HG02798 (cell line): ENCODE measurements at regions not wholly inside any gene's neighbourhood (a gene's known extent, or its start where the extent isn't known, plus 50 kb on each side); places are given as distances from the start of the nearest gene placed in this dataset.

Source experiments
- ATAC-seq: cut with Tn5 transposase; IDR thresholded peaks from one replicate; pipeline ENCODE4 v1.9.1; 2021; ENCODE audit warnings: mild to moderate bottlenecking; ENCODE audit not compliant: unreplicated experiment, poor library complexity

- no peak for ATAC-seq
Observed at GRCh38 chr13:106906426-106906996, 338.6 kb upstream of the ARGLU1 start.

DNA sequence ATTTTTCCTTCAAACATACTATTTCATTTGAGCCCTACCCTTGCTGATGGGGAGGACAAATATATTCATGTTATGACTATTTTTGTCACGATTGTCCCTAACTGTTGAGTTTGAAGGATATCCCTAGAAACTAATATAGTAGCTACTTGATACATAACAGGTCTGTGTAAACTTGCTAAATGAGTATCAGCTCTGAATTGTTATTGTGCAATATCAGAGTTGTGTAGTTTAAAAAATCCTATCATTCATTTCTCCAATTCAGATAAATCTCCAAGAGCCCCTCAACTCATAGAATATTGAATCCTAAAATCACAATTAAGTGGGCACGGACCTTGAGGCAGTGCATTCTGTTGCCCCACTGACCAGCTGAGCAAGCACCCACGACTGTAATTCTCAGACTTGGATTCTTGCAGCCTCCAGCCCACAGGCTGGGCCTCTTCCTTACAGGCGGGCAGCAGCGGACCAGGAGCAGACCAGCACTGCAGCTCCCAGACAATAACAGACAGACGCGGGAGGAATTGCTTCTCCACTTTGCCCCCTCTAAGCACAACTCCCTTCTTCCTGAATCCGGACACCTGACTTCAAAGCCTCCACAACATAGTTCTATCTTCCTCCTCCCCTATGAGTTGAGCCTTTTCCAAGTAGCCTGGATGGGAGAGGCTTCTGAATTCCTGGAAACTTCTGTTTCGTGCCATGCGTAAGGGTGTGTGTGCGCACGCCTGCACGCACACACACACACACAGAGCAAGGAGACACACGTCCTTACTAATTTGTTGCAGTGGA, 337.6 kb upstream of the ARGLU1 start:
- ATAC-seq, result no peak

DNA sequence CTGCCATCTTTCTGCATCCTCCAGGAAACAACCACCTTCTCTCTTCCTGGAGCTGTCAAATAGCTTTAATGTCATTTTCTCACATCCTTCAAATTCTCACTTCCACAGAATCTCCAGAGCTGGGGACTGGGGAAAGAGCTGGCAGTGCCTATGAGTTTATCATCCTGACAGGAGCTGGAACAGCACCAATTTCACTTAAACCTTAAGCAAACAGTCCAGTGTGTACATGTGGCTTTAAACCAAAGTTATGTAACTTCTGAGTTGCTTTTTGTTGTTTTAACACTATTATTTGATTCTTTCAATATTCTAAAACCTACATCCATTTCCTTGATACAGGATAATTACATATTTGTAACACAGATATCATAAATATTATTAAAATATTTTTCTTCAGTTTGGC, 331.5 kb upstream of the ARGLU1 start:
- ATAC-seq, result no peak

- no peak for ATAC-seq
Observed at GRCh38 chr13:106898231-106898630, 330.3 kb upstream of the ARGLU1 start.

DNA sequence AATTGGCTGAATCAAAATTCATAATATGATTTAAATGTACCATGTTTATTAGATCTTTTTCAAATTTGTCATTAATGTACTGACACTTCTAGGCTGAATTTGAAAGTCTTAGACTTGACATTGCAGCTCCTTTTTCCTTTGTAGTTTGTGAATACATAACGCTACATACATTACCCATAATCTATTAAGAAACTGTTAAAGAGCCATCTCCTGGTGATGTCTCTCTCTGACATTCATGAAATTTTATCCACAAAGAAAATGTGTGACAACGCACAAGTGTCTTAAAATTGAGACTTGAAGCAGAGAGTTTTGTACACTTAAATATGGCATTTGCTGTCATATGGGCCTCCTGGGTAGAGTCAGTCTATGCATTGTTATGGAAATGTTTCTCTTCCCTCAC, 320.2 kb upstream of the ARGLU1 start:
- ATAC-seq, result no peak

DNA sequence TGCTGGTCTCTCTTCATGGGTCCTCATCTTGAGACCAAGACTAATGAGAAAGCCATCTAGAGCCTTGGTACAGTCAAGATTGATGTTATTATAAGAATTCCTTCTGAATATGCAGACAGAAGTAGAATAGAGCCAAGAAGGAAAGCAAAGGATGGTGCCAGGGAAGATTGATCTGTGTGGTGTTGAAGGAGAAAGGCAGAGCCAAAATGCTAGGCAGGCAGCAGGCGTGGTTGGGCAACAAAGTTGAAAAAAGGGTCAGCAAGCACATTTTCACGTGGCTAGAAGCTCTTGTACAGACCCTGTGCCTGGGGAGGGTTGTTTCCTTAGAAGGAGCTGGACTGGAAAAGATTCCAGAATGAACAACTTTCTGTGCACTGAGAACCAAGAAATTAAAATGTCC, 319.7 kb upstream of the ARGLU1 start:
- ATAC-seq, result no peak

DNA sequence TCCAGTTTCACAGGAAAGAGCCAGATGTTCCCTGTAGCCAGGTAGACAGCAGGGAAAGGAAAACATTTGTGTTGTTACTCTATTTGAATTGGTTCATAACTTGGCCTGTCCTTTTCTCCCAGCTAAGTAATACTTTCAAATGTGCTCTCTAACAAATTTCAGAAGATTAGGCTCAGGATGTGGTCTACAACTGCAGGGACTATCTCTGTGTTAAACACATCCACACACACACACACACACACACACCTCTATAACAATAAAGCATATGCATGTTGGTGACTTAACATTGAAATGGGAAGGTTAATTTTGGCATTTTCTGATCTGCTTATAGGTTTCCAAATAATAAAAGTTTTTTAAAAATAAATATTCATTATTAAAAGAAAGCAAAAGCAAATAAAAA, 316.0 kb upstream of the ARGLU1 start:
- no peak for ATAC-seq

GRCh38 chr13:106882246-106882645, 314.3 kb upstream of the ARGLU1 start:
- no peak for ATAC-seq

DNA sequence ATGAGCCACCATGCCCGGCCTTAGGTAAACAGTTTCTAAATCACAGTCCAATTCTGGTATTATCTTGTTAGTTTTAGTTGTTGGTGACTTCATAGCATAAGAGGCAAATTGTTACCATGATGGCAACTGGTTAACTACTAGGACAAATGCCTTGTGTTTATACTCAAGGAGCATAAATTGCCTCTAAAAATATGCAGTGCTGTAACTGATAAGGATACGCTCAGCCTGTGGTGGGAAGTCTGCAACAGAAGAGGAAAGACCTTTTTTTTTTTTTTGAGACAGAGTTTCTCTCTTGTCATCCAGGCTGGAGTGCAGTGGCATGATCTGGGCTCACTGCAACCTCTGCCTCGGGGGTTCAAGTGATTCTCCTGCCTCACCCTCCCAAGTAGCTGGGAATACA, 311.9 kb upstream of the ARGLU1 start:
- no peak for ATAC-seq

DNA sequence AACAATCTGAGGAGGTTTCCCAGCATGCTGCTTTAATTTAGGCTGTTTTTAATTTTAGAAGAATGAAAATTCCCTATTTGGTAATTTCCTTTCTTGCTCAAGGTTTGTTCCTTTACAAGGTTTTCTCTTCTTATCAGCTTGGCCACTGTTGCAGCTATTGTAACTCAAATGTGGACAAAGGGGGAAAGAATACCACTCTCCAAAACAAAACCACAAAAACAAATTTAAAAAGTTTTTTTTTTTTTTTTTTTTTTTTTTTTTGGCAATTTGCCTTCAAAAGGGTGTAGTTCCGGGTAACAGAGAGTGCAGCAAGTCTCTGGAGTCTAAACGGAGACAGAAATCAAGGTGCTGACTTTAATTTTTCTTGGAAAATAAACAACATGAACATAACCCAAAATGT, 306.4 kb upstream of the ARGLU1 start:
- no peak for ATAC-seq

GRCh38 chr13:106873810-106874209, 305.9 kb upstream of the ARGLU1 start:
- ATAC-seq, result no peak

DNA sequence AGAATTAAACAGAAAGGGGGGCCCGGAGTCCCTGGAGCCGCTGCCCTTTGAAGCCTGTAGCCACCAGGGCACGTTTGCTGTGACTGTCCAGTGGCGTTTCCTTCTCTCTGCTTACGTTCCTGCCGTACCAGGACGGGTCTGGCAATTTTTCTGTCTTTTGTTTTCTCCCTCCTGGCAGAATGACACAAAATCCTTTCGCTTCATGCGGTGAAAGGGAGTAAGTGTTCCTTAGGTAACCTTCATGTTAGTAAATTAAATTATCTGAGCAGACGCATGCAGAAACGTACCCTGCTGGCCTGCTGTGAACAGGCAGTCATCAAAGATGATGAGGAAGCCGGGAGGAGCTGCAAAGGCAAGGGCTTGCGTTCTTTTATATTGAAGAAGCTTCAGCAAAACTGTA, 299.3 kb upstream of the ARGLU1 start:
- ATAC-seq, result no peak

- ATAC-seq, result no peak
Observed at GRCh38 chr13:106865716-106866440, 297.9 kb upstream of the ARGLU1 start.

DNA sequence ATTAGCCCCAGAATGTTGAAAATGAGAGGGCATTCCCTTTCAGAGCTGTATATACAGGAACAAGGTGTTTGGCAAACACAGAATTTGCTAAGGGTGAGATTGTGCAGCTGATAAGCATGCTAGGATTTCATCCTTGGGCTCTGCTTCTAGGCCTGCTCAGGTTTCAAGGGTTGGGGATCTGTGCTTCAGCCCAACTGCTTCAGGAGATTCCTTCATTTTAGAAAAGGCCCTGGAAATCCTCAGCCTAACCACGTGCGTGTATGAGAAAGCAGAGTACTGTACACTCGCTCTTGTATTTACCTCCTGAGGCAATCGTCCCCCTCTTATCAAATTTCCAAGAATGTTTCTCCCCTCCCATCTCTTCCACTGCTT, 291.6 kb upstream of the ARGLU1 start:
- no peak for ATAC-seq

- ATAC-seq, result no peak
Observed at GRCh38 chr13:106858903-106859532, 291.1 kb upstream of the ARGLU1 start.

DNA sequence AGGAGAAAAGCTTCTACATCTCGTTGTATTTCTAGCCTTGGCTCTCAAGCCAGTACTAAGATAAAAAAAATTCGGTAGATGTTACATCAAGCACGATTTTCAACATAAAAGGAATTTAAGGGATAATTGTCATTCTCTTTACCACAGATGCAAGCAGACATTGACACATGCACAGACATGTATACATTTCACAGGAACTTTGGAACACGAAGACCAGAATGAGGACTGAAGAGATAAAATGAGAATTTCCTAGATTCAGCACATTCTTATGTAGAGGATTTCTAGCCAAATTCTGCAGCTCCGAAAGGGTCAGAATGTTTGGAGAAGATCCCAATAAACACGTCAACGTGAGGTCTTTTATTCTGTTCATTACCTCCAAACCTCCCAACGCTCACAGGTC, 284.5 kb upstream of the ARGLU1 start:
- ATAC-seq, result no peak

GRCh38 chr13:106850973-106851650, 283.2 kb upstream of the ARGLU1 start:
- ATAC-seq, result no peak

DNA sequence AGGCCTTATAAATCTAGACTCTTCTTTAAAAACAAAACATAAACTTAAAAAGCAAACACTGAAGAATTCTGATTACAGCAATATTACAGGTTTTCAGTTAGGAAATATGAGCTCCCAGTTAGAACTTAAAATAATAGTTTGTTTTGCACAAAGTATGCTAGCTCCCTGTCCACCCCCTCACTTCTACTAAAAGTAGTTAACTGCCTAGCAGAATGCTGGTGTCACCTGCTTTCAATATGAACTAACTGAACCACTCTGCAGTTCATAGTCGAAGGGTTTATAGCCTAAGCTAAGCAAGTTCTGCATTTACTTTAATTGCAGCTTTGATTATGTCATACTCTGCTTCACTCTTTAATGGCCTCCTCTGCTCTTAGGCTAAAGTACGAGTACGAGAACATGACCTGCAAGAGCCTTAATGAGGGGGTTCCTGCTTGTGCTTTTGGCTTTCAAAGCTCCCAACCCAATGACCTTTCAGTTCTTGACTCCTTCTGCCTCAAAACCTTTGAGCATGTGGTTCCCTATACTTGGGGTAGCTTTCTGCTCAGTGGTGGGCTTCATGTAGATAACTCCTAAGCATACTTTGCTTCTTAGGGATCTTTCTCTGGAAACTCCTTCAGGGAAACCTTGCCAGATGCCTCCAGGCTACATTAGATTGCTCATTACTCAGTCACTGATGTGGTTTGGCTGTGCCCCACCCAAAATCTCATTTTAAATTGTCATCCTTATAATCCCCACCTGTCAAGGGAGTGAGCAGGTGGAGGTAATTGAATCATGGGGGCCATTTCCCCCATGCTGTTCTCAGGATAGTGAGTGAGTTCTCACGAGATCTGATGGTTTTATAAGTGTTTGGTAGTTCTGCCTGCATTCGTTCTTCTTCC, 278.9 kb upstream of the ARGLU1 start:
- no peak for ATAC-seq

DNA sequence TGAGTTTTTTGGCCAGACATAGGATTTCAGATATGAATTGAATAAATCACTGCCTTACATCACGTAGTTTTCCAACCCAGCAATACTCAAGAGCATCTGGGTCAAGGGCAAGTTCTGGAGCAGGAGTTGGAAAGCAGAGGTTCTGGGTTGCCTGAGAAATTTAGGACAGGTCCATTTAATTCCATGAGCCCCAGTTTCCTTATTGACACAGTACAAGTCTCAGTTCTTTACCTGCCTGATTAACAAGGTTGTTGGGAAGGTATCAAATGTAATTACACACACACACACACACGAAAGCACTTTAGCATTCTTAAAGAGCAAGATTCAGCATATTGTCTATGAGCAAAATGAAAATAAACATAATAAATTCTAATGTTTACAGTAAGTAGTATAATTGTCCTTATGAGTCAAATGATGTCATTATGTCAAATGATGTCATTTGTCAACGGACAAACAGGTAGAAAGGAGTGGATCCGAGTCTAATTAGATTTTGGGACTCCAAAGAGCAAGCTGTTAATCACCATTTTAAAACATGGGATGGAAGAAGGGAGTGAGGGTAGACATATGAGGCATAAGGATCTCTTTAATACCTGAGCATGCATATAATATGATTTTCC, 268.4 kb upstream of the ARGLU1 start:
- no peak for ATAC-seq
